Anterior cingulate cortex (tissue), 58 donors: ENCODE measurements at regions not wholly inside any gene's neighbourhood (a gene's known extent, or its start where the extent isn't known, plus 50 kb on each side); places are given as distances from the start of the nearest gene placed in this dataset.
A peak's percentile ranks its signal among the peaks of the same experiment; 100 is the strongest.

Experiments used
- DNase-seq, 58 donors: peaks; one replicate each; lab custom pipeline; 2025; lab: John Stamatoyannopoulos, UW

DNA sequence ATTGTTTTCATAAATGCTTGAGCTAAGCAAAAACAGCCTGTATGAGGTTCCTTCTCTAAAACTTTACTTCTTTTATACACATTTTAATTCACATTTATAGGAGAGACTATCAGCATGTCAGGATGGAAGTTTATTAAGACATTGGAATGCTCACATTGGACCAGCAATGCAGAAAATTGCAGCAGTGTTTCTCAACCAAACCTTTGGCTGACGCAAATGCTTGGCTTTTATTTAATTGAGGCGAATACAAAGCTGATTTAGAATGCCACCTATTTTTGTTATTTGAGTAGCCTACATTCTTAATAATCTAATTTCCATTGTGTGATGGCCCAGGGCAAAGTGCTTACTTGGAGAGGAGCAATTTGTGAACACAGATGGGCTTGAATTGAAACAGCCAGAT, 283.2 kb downstream of the ARL4A start:
- DNase-seq: no peak

DNA sequence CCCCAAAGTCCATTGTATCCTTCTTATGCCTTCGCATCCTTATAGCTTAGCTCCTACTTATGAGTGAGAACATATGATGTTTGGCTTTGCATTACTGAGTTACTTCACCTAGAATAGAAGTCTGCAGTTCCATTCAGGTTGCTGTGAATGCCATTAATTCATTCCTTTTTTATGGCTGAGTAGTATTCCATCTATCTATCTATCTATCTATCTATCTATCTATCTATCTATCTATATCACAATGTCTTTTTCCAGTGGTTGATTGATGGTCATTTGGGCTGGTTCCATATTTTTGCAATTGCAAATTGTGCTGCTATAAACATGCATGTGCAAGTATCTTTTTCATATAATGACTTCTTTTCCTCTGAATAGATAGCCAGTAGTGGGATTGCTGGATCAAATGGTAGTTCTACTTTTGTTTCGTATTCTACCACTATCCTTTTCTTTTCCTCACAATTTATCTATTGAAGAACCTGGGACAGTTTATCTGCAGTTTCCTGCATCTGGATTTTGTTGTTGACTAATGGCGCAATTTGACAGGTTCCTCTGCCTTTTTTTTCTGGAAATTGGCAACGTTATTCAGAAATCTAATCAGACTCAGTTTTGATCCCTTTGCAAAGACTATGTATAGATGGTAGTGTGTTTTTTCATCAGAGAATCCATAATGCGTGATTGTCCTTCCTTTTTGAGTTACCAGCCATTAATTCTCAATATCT, 287.2 kb downstream of the ARL4A start:
- DNase-seq: no peak

DNA sequence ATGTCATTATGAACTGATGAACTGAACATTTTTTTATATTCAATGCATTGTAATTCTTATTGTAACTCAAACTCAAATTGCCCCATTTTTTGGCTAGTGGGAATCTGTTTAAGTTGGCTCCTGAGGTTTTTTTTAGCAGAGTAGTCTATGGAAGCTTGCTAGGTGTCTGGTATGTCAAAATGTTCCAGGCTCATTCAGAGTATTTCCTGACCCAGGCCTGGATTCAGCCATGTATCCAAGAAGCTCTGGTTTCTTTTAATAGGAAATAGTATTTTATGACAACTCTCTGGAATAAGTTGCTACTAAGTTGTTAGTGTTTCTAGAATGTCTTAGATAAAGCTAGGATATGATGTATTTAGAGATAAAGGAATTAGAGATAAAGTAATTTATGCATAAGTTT, 288.0 kb downstream of the ARL4A start:
- no peak for DNase-seq

DNA sequence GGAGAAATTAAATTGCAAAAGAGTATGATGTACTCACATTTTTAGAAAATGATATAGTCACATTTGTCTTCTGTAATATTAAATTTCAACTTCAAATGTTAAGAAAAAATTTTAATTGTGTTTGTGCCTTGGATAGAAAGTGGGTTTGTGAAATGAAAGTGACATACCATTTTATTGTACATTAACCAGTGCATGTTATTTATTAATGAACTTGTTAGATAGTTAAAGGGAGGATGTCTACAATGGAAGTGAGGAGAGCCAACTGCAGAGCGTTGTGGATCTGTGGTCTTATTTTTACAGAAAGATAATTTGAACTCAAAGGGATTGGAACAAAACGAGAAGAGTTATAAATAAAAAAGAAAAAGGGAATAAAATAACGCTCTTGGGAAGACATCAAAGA, 291.7 kb downstream of the ARL4A start:
- DNase-seq: no peak

DNA sequence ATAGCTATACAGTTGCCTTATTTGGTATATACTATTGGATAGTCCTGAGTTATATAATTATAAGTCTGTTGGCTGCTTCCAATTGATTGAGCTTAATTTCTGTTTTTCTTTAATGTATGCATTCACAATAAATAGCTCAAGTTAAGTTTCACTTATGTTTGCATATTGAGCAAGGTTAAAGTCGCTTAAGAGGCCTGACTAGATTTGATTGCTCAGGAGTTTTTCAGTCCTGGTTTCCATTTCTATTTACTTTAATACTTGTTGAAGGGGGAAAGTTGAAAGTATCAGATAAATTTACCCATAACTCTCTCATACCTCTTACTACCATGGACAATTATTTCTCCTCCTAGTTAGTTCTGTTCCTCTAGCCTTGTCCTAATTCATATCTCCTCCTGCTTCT, 294.7 kb downstream of the ARL4A start:
- DNase-seq: no peak

DNA sequence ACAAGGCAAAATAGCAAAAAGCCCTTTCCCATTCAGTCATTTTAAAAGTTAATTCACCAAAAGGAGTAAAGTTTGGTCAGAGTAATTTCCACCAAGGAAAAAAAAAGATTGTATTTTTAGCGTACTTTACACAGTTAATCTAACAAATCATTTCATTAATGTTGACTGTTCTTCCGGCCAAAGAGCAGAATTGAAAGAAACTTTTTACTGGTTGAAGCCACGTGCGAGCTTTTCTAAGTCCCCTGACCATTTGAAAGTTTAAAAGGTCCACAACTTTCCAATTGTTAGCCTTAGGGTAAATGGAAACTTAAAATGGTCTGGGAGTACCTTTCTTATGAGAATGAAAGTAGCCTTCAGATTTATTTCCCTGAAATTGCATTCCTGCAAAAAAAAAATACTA, 296.7 kb downstream of the ARL4A start:
- DNase-seq: no peak

DNA sequence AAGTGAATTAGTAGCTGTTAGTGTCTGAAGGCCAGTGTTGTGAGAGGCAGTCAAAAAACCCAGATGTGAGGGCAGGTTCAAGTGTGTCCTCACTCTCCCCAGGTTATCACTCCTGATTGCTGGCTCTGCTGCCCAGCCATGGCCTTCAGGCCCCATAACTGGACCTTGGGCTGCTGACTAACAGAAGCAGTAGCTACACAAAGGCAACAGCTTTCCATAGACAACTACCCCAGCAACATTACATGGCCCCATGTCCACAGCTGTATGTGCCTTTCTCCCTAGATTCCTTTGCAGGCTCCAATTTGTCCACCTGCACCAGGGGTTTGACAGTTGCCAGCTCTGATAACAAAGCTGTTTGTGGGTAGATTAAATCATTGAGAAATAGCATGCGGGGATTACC, 297.8 kb downstream of the ARL4A start:
- DNase-seq: no peak

DNA sequence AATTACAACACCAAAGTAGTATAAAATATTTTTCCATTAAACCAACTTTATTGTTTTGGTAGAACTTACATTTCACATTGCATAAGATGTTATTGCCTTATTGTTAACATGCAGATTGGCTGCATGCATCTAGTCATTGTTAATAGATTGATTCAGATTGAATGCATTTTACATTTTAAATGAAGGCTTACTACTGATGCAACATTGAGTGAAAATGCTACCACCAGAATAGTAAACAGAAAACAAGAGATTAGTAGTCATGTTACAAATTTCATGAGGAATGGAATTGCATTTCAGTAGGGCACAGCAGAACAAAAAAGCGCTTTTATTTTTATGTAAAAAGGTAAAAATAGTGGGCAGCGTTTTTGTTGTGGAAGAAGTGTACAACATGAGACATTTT, 298.3 kb downstream of the ARL4A start:
- DNase-seq: no peak

DNA sequence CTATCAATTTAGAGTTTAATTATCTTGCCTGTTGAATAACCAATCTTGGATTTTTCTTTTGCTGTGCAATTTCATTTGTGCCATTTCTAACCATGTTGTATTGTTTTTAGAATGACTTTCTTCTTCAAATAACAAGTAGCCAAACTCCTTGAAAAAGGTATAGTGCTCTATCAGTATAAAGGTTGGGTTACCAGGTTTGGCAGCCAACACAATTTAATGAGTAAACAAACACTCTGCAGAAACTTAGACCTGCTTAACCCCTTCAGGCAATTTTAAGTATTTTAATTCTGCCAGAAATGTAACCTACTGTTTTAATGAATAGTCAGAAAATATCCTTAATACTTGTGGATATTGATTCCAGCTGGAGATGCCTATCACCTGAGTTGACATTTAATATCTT, 299.8 kb downstream of the ARL4A start:
- no peak for DNase-seq

DNA sequence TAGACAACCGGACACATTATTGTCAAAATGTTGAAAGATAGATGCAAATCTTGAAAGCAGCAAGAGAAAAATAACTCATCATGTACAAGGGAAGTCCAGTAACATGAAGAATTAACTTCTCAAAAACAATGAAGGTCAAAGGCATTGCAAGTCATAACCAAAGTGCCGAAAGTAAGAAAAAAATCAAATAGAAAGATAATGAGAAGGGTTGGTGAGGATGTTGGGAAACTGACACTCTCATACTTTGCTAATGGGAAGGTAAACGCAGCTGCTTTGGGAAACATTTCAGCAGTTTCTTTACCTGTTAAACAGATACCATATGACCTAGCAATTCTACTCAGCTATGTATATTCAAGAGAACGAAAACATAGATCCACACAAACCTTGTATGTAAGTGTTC, 303.0 kb downstream of the ARL4A start:
- DNase-seq: no peak

DNA sequence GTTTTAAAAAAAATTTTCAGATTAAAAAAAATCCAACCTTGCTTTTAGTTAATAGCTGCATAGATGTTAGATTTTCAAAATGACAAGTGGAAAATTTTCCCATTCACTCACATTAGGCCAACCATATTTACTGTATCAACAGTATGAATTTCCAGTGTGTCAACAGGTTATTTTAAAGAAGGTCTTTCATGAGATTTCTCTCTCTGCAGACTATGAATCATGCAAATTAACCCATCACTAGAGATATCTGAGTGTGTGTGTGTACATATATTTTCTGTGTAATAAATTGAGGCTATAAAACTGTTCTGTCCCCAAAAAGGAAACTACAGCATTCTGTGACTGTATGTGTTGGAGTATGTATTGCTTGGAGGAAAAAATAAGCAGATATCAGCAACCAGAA, 305.6 kb downstream of the ARL4A start:
- no peak for DNase-seq

DNA sequence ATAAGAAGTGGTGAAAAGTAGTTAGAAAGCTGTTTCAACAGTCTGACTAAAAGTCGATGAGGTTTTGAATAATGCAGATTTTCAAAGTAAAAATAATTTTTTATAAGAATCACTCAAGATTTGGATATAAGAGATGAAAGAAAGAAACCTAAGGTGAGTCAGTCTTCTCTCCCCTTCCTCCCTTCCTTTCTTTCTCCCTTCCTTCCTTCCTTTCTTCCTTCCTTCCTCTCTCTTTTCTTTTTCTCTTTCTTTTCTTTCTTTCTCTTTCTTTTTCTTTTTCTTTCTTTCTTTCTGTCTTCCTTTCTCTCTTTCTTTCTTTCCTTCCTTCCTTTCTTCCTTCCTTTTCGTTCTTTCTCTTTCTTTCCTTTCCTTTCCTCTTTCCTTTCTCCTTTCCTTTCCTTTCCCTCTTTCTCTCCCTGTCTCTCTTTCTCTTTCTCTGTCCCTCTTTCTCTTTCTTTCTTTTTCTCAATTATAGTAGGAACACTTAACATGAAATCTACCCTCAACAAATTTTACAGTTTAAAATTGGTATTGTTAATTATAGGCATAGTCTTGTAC, 308.6 kb downstream of the ARL4A start:
- no peak for DNase-seq

DNA sequence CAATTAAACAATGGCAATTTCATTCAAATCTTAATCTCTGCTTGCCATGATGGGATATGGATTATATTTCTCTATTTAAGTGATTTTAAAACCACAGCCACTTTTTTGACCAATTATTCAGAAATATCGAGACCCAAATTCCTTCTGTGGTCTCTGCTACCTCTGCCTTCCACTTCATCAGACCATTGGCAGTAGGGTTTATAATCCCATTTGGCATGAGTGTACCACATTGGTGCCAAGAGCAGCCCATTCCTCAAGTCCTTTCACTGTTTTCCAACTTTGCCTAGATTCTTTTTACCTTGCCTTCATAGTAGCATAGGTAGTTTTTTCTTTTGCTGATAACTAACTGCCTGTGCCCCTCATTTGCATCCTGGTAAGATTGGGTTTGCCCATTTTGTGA, 319.9 kb downstream of the ARL4A start:
- no peak for DNase-seq

DNA sequence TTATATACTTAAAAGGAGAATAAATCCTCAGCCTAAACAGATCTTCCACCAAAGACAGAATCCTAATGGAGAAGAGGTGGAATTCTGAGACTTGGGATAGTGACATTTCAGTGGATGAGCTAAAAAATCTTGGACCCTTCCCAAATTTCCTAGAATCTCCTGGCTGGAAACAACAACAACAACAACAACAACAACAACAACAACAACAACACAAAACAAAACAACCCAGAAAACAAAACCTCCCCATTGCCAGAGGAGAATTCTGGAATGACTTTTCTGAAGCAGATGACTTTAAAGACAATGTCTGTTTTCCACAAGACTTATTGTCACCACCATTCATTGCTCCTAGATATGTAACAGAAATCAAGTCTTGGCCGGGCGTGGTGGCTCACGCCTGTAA, 322.1 kb downstream of the ARL4A start:
- DNase-seq: no peak

DNA sequence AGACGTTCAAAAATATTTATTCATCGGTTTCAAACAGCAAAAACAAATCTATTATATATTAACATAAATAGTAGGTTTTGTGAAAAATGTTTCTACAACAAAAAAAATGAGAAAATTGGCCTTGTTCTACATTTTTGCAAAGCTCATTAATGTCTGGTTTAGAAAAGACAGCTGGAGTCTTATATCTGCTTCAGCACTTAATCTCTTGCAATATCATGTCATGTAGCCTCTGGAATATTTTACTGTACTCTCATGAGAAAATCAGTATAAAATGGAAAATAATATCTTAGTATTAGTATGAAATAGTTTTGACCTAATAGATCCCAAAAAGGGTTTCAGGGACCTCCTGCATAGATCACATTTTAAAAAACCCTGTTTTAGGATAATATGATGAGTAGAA, 326.6 kb downstream of the ARL4A start:
- no peak for DNase-seq

DNA sequence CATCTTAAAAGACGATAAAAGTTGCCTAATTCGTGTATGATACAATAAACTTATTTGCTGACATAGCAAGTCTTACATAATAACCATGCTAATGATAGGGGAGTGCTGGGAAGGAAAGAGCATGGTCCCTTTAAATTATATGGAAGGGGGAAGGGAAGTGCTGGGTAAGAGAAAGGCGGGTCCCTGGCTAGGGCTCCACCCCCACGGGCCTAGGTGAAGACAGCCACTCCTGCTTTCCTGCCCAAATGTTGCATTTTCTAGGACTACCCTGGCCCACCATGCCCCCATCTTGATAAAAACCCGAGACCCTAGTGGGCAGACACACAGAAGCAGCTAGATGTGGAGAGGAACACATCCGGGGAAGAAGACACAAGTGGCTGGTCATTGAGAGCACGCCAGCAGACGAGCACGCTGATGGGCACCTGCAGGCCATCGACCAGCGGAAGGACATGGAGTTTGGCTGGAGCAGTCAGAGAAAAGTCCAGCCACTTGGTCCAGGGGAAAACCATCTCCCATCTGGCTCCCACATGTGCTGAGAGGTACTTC, 328.7 kb downstream of the ARL4A start:
- no peak for DNase-seq

DNA sequence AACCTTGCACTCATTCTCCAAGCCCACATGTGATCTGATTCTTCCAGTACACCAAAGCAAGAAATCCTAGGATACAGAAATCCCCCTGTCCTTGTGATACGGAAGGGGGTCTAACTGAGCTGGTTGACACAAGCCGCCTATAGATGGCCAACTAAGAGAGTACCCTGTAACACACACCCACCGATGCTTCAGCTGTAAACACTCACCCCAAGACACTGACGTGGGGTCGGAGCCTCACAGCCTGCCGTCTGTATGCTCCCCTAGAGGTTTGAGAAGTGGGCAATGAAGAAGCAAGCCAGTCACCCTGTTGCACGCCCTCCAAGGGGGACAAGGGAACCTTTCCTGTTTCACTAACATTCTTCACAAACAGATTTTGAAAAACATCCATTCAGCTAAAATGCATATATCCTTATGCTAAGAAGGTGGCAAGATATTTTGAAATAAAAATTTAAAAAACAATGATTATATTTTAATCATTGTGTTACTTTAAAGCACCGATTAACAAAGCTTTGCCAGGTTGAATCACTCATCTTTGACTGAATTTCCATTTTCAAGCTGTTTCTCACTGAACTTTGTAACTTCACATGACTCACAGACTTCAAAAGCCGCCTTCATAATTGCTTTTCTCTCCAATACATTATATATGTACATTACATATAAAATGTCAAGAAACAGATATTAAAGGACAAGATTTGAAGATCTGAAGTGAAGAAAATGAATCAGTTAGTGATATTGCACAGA, 329.3 kb downstream of the ARL4A start:
- no peak for DNase-seq

DNA sequence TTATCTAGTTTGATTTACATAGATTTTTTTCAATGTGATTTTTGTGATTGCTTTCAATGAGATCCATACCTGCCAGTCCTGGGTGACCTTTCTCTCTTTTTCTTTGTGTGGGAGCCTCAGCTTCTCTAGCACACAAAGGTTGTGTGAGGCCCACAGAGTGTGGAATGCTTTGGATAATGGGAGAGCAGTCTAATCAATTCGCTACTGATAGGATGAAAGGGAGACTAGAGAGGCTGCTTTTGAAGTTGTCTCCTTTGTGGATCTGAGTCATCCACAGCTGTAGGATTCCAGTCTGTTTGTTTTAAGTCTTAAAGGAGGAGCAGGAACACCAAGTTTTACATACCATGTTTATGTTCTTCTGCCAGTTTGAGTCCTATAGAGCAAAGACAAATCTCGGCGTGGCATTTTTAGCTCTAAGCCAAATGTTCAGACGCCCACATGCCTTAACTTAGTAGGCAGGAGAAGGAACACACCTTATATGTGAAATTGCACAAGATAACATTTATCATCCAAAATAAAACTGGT, 330.0 kb downstream of the ARL4A start:
- DNase-seq: peak in 18 of 58 donors; percentile 1 to 78 (median 15)

DNA sequence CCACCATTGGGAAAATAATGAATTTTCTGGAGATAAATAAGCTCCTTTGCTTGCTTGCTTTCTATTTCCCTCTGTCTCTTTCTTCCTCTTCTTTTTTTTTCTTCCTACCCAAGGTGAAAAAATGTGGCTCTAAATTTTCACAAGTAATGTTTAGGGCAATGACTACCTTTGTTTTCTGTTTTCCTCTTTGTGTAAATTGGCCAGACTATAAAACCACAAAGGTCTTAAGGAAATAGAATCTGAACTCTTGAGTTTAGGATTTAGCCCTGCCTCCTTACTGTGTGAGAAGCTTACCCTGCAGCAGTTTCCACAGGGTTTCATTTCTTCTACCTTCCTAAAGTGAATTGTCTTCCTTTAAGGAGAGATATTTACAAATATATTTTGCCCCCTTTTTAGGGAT, 330.4 kb downstream of the ARL4A start:
- no peak for DNase-seq

DNA sequence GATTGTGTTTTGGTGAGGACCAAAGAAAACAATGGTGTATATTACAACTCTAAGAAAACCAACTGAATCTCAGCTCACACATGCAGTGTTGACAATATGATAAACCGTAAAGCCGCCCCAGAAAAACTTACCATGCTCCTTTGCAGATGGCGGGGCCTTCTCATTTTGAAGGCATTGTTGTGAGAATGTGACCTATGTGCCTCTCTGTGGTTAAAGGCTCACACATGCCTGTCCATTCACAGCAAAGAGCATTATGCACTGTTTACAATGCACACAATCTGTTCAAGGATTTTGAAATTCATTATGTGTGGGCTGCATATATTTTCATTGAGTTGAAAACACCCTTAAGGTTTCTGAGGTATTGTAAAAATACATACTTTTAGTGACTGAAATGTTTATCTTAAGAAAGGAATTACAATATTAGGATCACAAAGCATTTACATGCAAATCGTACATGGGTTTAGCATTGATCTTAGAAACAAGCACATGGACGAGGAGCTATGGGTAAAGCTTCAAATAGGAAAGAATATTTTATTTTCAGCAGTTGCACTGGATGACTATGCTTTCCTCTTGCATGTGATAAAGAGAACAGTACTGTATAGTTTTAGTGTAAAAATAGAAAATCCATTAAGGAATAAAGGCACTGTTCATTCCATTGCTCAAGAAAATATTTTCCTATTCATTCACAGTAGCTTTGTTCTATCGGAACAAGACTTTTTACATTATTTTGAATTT, 334.3 kb downstream of the ARL4A start:
- peak in 1 of 58 donors; percentile 2 for DNase-seq
